WERI-Rb-1 (cell line): ENCODE measurements at regions not wholly inside any gene's neighbourhood (a gene's known extent, or its start where the extent isn't known, plus 50 kb on each side); places are given as distances from the start of the nearest gene placed in this dataset.

ENCODE experiments used
- DNase-seq: peaks from one replicate; pipeline ENCODE4 v3.0.0-alpha.2; 2020
- H3K27ac ChIP-seq: fragments of 250-450 bp; sonication (Bioruptor Pico); 2 replicates; pipeline ENCODE4 v1.5.1; 2020; ENCODE audit warnings: mild to moderate bottlenecking, moderate library complexity
- H3K27me3 ChIP-seq: fragments of 250-450 bp; sonication (Bioruptor Pico); 2 replicates; pipeline ENCODE4 v1.5.1; 2021; ENCODE audit warnings: mild to moderate bottlenecking, low read depth, moderate library complexity; ENCODE audit not compliant: insufficient read depth, severe bottlenecking
- H3K36me3 ChIP-seq: fragments of 250-450 bp; sonication (Bioruptor Pico); 2 replicates; pipeline ENCODE4 v1.5.1; 2020; ENCODE audit warnings: mild to moderate bottlenecking, moderate library complexity
- H3K4me3 ChIP-seq: 2 replicates; pipeline ENCODE4 v1.5.1; 2011; ENCODE audit warnings: low read depth, mild to moderate bottlenecking, control low read depth, low read length
- H3K9me3 ChIP-seq: fragments of 250-450 bp; sonication (Bioruptor Pico); 2 replicates; pipeline ENCODE4 v1.5.1; 2021; ENCODE audit warnings: mild to moderate bottlenecking, moderate library complexity; ENCODE audit not compliant: severe bottlenecking
- CTCF ChIP-seq: IDR thresholded peaks from 2 replicates; pipeline ENCODE4 v1.5.1; 2011; ENCODE audit warnings: low read depth, mild to moderate bottlenecking, control low read depth, inconsistent platforms, low read length

- DNase-seq: no peak
- no peaks in the 10 kb centered on the region for H3K36me3 ChIP-seq
- TF ChIP-seq CTCF: no peak
- H3K27me3 ChIP-seq: no peaks in the 10 kb centered on the region
- H3K27ac ChIP-seq: no peak overlapping the region
- H3K4me3 ChIP-seq: no peak overlapping the region
- H3K9me3 ChIP-seq: no peaks in the 10 kb centered on the region
These were observed 206.5 kb downstream of the TTC8 start for GRCh38 chr14:89030921-89031320.

- Histone ChIP-seq H3K27ac (no peak overlapping the region), H3K9me3 (no peaks in the 10 kb centered on the region), H3K27me3 (no peaks in the 10 kb centered on the region), H3K36me3 (no peaks in the 10 kb centered on the region), H3K4me3 (no peak overlapping the region)
- DNase-seq: no peak
- TF ChIP-seq CTCF: no peak
These were observed 207.7 kb downstream of the TTC8 start for GRCh38 chr14:89032086-89032649.

GRCh38 chr14:89033756-89034155, 209.3 kb downstream of the TTC8 start:
- no peak overlapping the region for H3K4me3 ChIP-seq
- no peak for TF ChIP-seq CTCF
- H3K9me3 ChIP-seq: no peaks in the 10 kb centered on the region
- no peak overlapping the region for H3K27ac ChIP-seq
- no peaks in the 10 kb centered on the region for H3K36me3 ChIP-seq
- DNase-seq: no peak
- no peaks in the 10 kb centered on the region for H3K27me3 ChIP-seq

GRCh38 chr14:89036371-89036770, 211.9 kb downstream of the TTC8 start:
- TF ChIP-seq CTCF: no peak
- Histone ChIP-seq H3K4me3 (no peak overlapping the region), H3K9me3 (no peaks in the 10 kb centered on the region), H3K36me3 (no peaks in the 10 kb centered on the region), H3K27ac (no peak overlapping the region), H3K27me3 (no peaks in the 10 kb centered on the region)
- DNase-seq: no peak

GRCh38 chr14:89037065-89037464, 212.6 kb downstream of the TTC8 start:
- no peaks in the 10 kb centered on the region for H3K27me3 ChIP-seq
- H3K4me3 ChIP-seq: no peak overlapping the region
- no peaks in the 10 kb centered on the region for H3K9me3 ChIP-seq
- no peak for TF ChIP-seq CTCF
- no peak overlapping the region for H3K27ac ChIP-seq
- no peak for DNase-seq
- H3K36me3 ChIP-seq: no peaks in the 10 kb centered on the region

GRCh38 chr14:89040080-89040459, 215.6 kb downstream of the TTC8 start:
- no peak for TF ChIP-seq CTCF
- H3K27me3 ChIP-seq: no peaks in the 10 kb centered on the region
- H3K27ac ChIP-seq: no peak overlapping the region
- DNase-seq: no peak
- H3K9me3 ChIP-seq: peaks cover 5% of the 10 kb centered on the region
- no peaks in the 10 kb centered on the region for H3K36me3 ChIP-seq
- H3K4me3 ChIP-seq: no peak overlapping the region
